Ascending aorta (tissue), 2 donors: ENCODE measurements at regions not wholly inside any gene's neighbourhood (a gene's known extent, or its start where the extent isn't known, plus 50 kb on each side); places are given as distances from the start of the nearest gene placed in this dataset.

ENCODE experiments used
- DNase-seq, 2 donors: peaks; one replicate each; pipeline ENCODE4 v3.0.0-alpha.2; 2019; ENCODE audit warnings: low spot score in 2 of 2
- H3K27ac ChIP-seq, 2 donors: fragments of 200-600 bp; sonication (generic); one replicate each; pipeline ENCODE4 v1.5.1; 2016 to 2017; ENCODE audit warnings: mild to moderate bottlenecking in 1 of 2
- H3K27me3 ChIP-seq: fragments of 200-600 bp; sonication (generic); one replicate; pipeline ENCODE4 v1.5.1; 2017
- H3K36me3 ChIP-seq, 2 donors: fragments of 200-600 bp; sonication (generic); one replicate each; pipeline ENCODE4 v1.5.1; 2016
- H3K4me1 ChIP-seq, 2 donors: fragments of 200-600 bp; sonication (generic); one replicate each; pipeline ENCODE4 v1.5.1; 2016 to 2017; ENCODE audit warnings: mild to moderate bottlenecking in 1 of 2
- H3K4me3 ChIP-seq, 2 donors: fragments of 200-600 bp; sonication (generic); one replicate each; pipeline ENCODE4 v1.5.1; 2016 to 2017; ENCODE audit warnings: mild to moderate bottlenecking in 1 of 2
- H3K9me3 ChIP-seq, 2 donors: fragments of 200-600 bp; sonication (generic); one replicate each; pipeline ENCODE4 v1.5.1; 2016
- CTCF ChIP-seq, 3 experiments: fragments of 200-600 bp in 2 of 3; fragments of 450-650 bp in 1 of 3; sonication (generic) in 2 of 3; IDR thresholded peaks; one replicate each; pipeline ENCODE4 v1.5.1; 2016 to 2019; ENCODE audit warnings: antibody characterized with exemption in 3 of 3, mild to moderate bottlenecking in 1 of 3, moderate library complexity in 1 of 3
- intact Hi-C: fragments of 100-400 bp; cut with DNase I; formaldehyde crosslinking; loops from one replicate; pipeline ENCODE4 v1.15.1; 2023

GRCh38 chr9:93730217-93730616 lies 153.8 kb downstream of the PHF2 start:
- H3K36me3 ChIP-seq = no peaks in the 10 kb centered on the region
- H3K4me3 ChIP-seq = no peak overlapping the region
- DNase-seq = no peak
- H3K9me3 ChIP-seq = peaks cover 0 to 3% of the 10 kb centered on the region in 2 donors
- H3K4me1 ChIP-seq = no peaks in the 10 kb centered on the region
- no peaks in the 10 kb centered on the region for H3K27me3 ChIP-seq
- intact Hi-C loops = no loop called here
- no peak overlapping the region for H3K27ac ChIP-seq
- no peak for TF ChIP-seq CTCF (IDR thresholded peaks at IDR 0.05)
